SK-N-SH (cell line): ENCODE measurements at regions not wholly inside any gene's neighbourhood (a gene's known extent, or its start where the extent isn't known, plus 50 kb on each side); places are given as distances from the start of the nearest gene placed in this dataset.
"Not testable (repeated sequence)": the region's sequence is repeated elsewhere in the genome, so short reads cannot be mapped to it uniquely, and the experiment has no call there.

Experiments used
- CTCF ChIA-PET: fragments of 300-600, 350-600 bp; formaldehyde crosslinking; extraction: SDS; loops from one replicate; lab custom pipeline; 2021; lab: Yijun Ruan, JAX
- POLR2A ChIA-PET: fragments of 350-600 bp; sonication (Branson Sonifier 250); formaldehyde crosslinking; extraction: SDS; loops from one replicate; lab custom pipeline; 2020; ENCODE audit warnings: antibody characterized with exemption, inconsistent platforms; lab: Yijun Ruan, JAX
- DNase-seq: peaks from one replicate; pipeline ENCODE4 v3.0.0; 2012
- H2AFZ ChIP-seq: fragments of 200-600 bp; sonication (generic); 2 replicates; pipeline ENCODE4 v1.8.1; 2016; ENCODE audit warnings: antibody characterized with exemption, mild to moderate bottlenecking, low read depth
- H3F3A ChIP-seq: fragments of 200-600 bp; sonication (generic); replicated peaks from 2 replicates; pipeline ENCODE3; 2016; ENCODE audit warnings: antibody characterized with exemption, mild to moderate bottlenecking; ENCODE audit not compliant: insufficient read depth
- H3K27ac ChIP-seq, 2 experiments: fragments of 200-500 bp in 1 of 2; fragments of 200-600 bp in 1 of 2; sonication (Bioruptor generic) in 1 of 2; sonication (generic), shearing (Covaris generic) in 1 of 2; 2 replicates each; pipeline versions ENCODE4 v1.5.1 to v1.6.1; 2014 to 2016; ENCODE audit warnings: low read depth in 2 of 2, inconsistent platforms in 1 of 2, low read length in 1 of 2, mild to moderate bottlenecking in 1 of 2, mixed read lengths in 1 of 2
- H3K27me3 ChIP-seq: fragments of 200-600 bp; sonication (generic), shearing (Covaris generic); 2 replicates; pipeline ENCODE4 v1.6.1; 2016; ENCODE audit warnings: mixed run types; ENCODE audit not compliant: insufficient read depth
- H3K36me3 ChIP-seq, 2 experiments: fragments of 200-500 bp in 1 of 2; fragments of 200-600 bp in 1 of 2; sonication (Bioruptor generic) in 1 of 2; sonication (generic) in 1 of 2; replicated peaks in 1 of 2; 2 replicates each; pipeline versions ENCODE3 to v1.5.1; 2014 to 2016; ENCODE audit warnings: low read length in 1 of 2, mild to moderate bottlenecking in 1 of 2; ENCODE audit not compliant: insufficient read depth in 2 of 2, control insufficient read depth in 1 of 2
- H3K4me1 ChIP-seq, 2 experiments: fragments of 200-500 bp in 1 of 2; fragments of 200-600 bp in 1 of 2; sonication (Bioruptor generic) in 1 of 2; sonication (generic), shearing (Covaris generic) in 1 of 2; 2 replicates each; pipeline versions ENCODE4 v1.5.1 to v1.6.1; 2014 to 2016; ENCODE audit warnings: low read depth in 1 of 2, low read length in 1 of 2, mixed run types in 1 of 2; ENCODE audit not compliant: insufficient read depth in 2 of 2, control insufficient read depth in 1 of 2
- H3K4me2 ChIP-seq: fragments of 200-600 bp; sonication (generic), shearing (Covaris generic); 2 replicates; pipeline ENCODE4 v1.6.1; 2017; ENCODE audit warnings: mixed run types
- H3K4me3 ChIP-seq, 2 experiments: fragments of 200-500 bp in 1 of 2; fragments of 200-600 bp in 1 of 2; sonication (Bioruptor generic) in 1 of 2; sonication (generic), shearing (Covaris generic) in 1 of 2; 2 replicates each; pipeline versions ENCODE4 v1.5.1 to v1.8.1; 2014 to 2016; ENCODE audit warnings: low read depth in 2 of 2, inconsistent platforms in 1 of 2, low read length in 1 of 2, mild to moderate bottlenecking in 1 of 2, mixed read lengths in 1 of 2, moderate library complexity in 1 of 2
- H3K79me2 ChIP-seq: fragments of 200-600 bp; sonication (generic); 2 replicates; pipeline ENCODE4 v1.8.1; 2017; ENCODE audit warnings: mild to moderate bottlenecking; ENCODE audit not compliant: insufficient read depth
- H3K9ac ChIP-seq: fragments of 200-600 bp; sonication (generic); 2 replicates; pipeline ENCODE4 v1.6.1; 2017; ENCODE audit warnings: mixed run types
- H3K9me2 ChIP-seq: fragments of 200-600 bp; sonication (generic); 2 replicates; pipeline ENCODE4 v1.6.1; 2017; ENCODE audit warnings: mixed run types
- H3K9me3 ChIP-seq: fragments of 200-600 bp; sonication (generic); 2 replicates; pipeline ENCODE4 v1.6.1; 2017; ENCODE audit warnings: mixed run types, mild to moderate bottlenecking, moderate library complexity
- H4K20me1 ChIP-seq: fragments of 200-600 bp; sonication (generic); 2 replicates; pipeline ENCODE4 v1.6.1; 2017; ENCODE audit warnings: mild to moderate bottlenecking, mixed run types; ENCODE audit not compliant: insufficient read depth
- ELF1 ChIP-seq: IDR thresholded peaks from 2 replicates; pipeline ENCODE4 v1.4.0; 2012
- EZH2phosphoT487 ChIP-seq: fragments of 200-600 bp; sonication (generic); IDR thresholded peaks from 2 replicates; pipeline ENCODE4 v1.6.1; 2017; ENCODE audit warnings: low read depth, mixed run types, mild to moderate bottlenecking, antibody characterized with exemption, moderate library complexity, borderline replicate concordance
- FOXJ3 ChIP-seq: sonication (generic); formaldehyde crosslinking; IDR thresholded peaks from 2 replicates; pipeline ENCODE4 v1.5.1; 2020; ENCODE audit warnings: mild to moderate bottlenecking, missing genetic modification reagents
- JUND ChIP-seq: IDR thresholded peaks from 2 replicates; pipeline ENCODE4 v1.4.0; 2012
- MEF2A ChIP-seq: IDR thresholded peaks from 2 replicates; pipeline ENCODE4 v1.4.0; 2012; ENCODE audit warnings: low read depth, borderline replicate concordance
- MXI1 ChIP-seq: IDR thresholded peaks from 2 replicates; pipeline ENCODE4 v1.6.1; 2012; ENCODE audit warnings: mild to moderate bottlenecking, low read depth, low read length, improper control_type of control experiment
- NFIC ChIP-seq: IDR thresholded peaks from 2 replicates; pipeline ENCODE4 v1.4.0; 2012; ENCODE audit warnings: borderline replicate concordance
- RAD21 ChIP-seq: IDR thresholded peaks from 2 replicates; pipeline ENCODE4 v1.6.1; 2012; ENCODE audit warnings: mild to moderate bottlenecking, low read length
- RCOR1 ChIP-seq: fragments of 150-350 bp; IDR thresholded peaks from 2 replicates; pipeline ENCODE4 v1.6.1; 2017; ENCODE audit warnings: antibody characterized with exemption, low read length
- RFX5 ChIP-seq: IDR thresholded peaks from 2 replicates; pipeline ENCODE4 v1.6.1; 2012; ENCODE audit warnings: mild to moderate bottlenecking, improper control_type of control experiment, low read length
- RXRA ChIP-seq: IDR thresholded peaks from 2 replicates; pipeline ENCODE4 v1.4.0; 2012; ENCODE audit warnings: low read depth, mild to moderate bottlenecking, borderline replicate concordance
- SIN3A ChIP-seq: IDR thresholded peaks from 2 replicates; pipeline ENCODE4 v1.6.1; 2012; ENCODE audit warnings: low read depth, mild to moderate bottlenecking, low read length, moderate library complexity, borderline replicate concordance
- SMC3 ChIP-seq: IDR thresholded peaks from 2 replicates; pipeline ENCODE4 v1.6.1; 2012; ENCODE audit warnings: low read depth, low read length, improper control_type of control experiment
- TCF12 ChIP-seq: IDR thresholded peaks from 2 replicates; pipeline ENCODE4 v1.4.0; 2012
- WGBS: methylation state at CpG from one replicate; pipeline ENCODE4 v1.1.6; 2017; ENCODE audit warnings: low lambda C conversion rate; 5-methylcytosine and 5-hydroxymethylcytosine counted together
- TF ChIP-seq, protein P1 (sequence below): IDR thresholded peaks from 2 replicates; pipeline ENCODE4; 2012
- TF ChIP-seq, protein P2 (sequence below): IDR thresholded peaks from 2 replicates; pipeline ENCODE4 v1.4.0; 2012; ENCODE audit warnings: low read depth, borderline replicate concordance
- TF ChIP-seq, protein P3 (sequence below): fragments of 150-350 bp; IDR thresholded peaks from 2 replicates; pipeline ENCODE4 v1.6.1; 2017; ENCODE audit warnings: antibody characterized with exemption, low read length, low read depth, borderline replicate concordance

DNA sequence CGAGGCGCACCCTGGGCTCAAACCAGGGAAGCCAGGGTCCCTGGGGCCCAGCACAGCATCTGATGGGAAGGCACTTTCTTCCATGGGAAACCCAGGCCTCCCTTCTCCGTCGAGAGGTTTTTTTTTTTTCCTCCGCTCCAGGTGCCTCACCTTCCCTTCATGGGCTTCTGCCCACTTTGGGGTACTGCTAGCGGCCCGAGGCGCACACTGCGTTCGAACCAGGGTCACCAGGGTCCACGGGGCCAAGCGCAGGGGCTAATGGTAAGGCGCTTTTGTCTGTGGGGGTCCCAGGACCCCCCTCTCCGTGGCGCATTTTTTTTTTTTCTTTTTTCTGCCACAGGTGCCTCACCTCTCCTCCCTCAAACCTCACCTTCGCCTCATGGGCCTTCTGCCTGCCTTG lies 1571.3 kb downstream of the TSPY10 start:
- Histone ChIP-seq H3K4me2 (no peak overlapping the region), H4K20me1 (no peaks in the 10 kb centered on the region), H3K9me3 (no peaks in the 10 kb centered on the region), H3K27ac (no peak overlapping the region), H3K4me3 (no peak overlapping the region), H3K36me3 (no peaks in the 10 kb centered on the region), H3K27me3 (no peaks in the 10 kb centered on the region), H3F3A (no peaks in the 10 kb centered on the region), H3K79me2 (no peaks in the 10 kb centered on the region), H2AFZ (no peak overlapping the region), H3K4me1 (no peaks in the 10 kb centered on the region; a peak in 1 of 4 replicates)
- CTCF ChIA-PET: no interaction called here
- no peak for DNase-seq
- TF ChIP-seq SMC3 (no peak), RAD21 (no peak), ELF1 (no peak), RCOR1 (no peak), EZH2phosphoT487 (no peak), JUND (no peak), MXI1 (no peak), NFIC (no peak), FOXJ3 (CRISPR knock-in tag) (no peak), SIN3A (no peak), TCF12 (no peak), RXRA (no peak), RFX5 (no peak), MEF2A (no peak)
- TF ChIP-seq, protein P1, sequence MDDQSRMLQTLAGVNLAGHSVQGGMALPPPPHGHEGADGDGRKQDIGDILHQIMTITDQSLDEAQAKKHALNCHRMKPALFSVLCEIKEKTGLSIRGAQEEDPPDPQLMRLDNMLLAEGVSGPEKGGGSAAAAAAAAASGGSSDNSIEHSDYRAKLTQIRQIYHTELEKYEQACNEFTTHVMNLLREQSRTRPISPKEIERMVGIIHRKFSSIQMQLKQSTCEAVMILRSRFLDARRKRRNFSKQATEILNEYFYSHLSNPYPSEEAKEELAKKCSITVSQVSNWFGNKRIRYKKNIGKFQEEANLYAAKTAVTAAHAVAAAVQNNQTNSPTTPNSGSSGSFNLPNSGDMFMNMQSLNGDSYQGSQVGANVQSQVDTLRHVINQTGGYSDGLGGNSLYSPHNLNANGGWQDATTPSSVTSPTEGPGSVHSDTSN: no peak
- TF ChIP-seq, protein P2, sequence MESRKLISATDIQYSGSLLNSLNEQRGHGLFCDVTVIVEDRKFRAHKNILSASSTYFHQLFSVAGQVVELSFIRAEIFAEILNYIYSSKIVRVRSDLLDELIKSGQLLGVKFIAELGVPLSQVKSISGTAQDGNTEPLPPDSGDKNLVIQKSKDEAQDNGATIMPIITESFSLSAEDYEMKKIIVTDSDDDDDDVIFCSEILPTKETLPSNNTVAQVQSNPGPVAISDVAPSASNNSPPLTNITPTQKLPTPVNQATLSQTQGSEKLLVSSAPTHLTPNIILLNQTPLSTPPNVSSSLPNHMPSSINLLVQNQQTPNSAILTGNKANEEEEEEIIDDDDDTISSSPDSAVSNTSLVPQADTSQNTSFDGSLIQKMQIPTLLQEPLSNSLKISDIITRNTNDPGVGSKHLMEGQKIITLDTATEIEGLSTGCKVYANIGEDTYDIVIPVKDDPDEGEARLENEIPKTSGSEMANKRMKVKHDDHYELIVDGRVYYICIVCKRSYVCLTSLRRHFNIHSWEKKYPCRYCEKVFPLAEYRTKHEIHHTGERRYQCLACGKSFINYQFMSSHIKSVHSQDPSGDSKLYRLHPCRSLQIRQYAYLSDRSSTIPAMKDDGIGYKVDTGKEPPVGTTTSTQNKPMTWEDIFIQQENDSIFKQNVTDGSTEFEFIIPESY: no peak
- TF ChIP-seq, protein P3, sequence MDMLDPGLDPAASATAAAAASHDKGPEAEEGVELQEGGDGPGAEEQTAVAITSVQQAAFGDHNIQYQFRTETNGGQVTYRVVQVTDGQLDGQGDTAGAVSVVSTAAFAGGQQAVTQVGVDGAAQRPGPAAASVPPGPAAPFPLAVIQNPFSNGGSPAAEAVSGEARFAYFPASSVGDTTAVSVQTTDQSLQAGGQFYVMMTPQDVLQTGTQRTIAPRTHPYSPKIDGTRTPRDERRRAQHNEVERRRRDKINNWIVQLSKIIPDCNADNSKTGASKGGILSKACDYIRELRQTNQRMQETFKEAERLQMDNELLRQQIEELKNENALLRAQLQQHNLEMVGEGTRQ: no peak
- TF ChIP-seq, all 33 proteins: peak for 0
- WGBS: 2% methylated on average over 9 of the region's 16 CpGs
- H3K9me2 ChIP-seq: no peaks in the 10 kb centered on the region
- no peak overlapping the region for H3K9ac ChIP-seq
- POLR2A ChIA-PET: no interaction called here

DNA sequence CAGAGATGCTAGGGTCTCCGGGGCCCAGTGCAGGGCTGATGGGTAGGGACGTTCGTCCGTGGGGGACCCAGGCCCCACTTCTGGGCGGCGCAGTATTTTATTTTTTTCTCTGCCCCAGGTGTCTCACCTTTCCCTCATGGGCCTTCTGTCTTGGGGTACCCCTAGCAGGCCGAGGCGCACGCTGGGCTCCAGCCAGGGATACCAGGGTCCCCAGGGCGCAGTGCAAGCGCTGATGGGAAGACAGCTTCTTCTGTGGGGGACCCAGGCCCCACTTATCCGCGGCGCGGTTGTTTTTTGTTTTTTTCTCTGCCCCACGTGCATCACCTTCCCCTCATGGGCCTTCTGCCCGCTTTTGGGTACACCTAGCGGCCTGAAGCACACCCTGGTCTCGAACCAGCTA lies 1572.8 kb downstream of the TSPY10 start:
- H3K9ac ChIP-seq, H3K9me2 ChIP-seq, H2AFZ ChIP-seq, H3K27me3 ChIP-seq, H3K4me2 ChIP-seq, H3K9me3 ChIP-seq, H3K4me3 ChIP-seq, H3K4me1 ChIP-seq, H4K20me1 ChIP-seq, H3K36me3 ChIP-seq, H3K27ac ChIP-seq, CTCF ChIA-PET, POLR2A ChIA-PET, DNase-seq, H3F3A ChIP-seq, H3K79me2 ChIP-seq: not testable (repeated sequence)
- WGBS: 60% methylated on average over 1 of the region's 19 CpGs

DNA sequence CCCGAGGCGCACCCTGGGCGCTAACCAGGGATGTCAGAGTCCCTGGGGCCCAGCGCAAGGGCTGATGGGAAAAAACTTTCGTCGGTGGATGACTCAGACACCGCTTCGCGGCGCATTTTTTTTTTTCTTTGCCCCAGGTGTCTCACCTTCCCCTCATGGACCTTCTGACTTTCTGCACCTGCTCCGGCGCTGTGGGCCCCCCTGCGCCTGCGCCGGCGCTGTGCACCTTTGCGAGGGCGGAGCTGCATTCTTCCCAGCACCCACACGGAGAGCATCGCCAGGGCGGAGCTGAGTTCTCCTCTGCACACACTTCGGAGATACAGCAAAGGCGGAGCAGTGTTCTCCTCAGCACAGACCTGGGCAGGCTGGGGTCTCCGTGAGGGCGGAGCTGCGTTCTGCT lies 1575.3 kb downstream of the TSPY10 start:
- H3F3A ChIP-seq, H3K36me3 ChIP-seq, CTCF ChIA-PET, DNase-seq, H4K20me1 ChIP-seq, H3K27ac ChIP-seq, H3K27me3 ChIP-seq, H3K9me3 ChIP-seq, POLR2A ChIA-PET, H3K9me2 ChIP-seq, H3K9ac ChIP-seq, H3K4me1 ChIP-seq, H2AFZ ChIP-seq, H3K4me3 ChIP-seq, H3K4me2 ChIP-seq, H3K79me2 ChIP-seq: not testable (repeated sequence)
- 3% methylated on average over 11 of the region's 26 CpGs for WGBS
